HG02870 (cell line): ENCODE measurements at regions not wholly inside any gene's neighbourhood (a gene's known extent, or its start where the extent isn't known, plus 50 kb on each side); places are given as distances from the start of the nearest gene placed in this dataset.
A peak's percentile ranks its signal among the peaks of the same experiment; 100 is the strongest.

ENCODE experiments used
- ATAC-seq: cut with Tn5 transposase; IDR thresholded peaks from one replicate; pipeline ENCODE4 v1.9.1; 2021; ENCODE audit warnings: mild to moderate bottlenecking, moderate library complexity; ENCODE audit not compliant: unreplicated experiment

DNA sequence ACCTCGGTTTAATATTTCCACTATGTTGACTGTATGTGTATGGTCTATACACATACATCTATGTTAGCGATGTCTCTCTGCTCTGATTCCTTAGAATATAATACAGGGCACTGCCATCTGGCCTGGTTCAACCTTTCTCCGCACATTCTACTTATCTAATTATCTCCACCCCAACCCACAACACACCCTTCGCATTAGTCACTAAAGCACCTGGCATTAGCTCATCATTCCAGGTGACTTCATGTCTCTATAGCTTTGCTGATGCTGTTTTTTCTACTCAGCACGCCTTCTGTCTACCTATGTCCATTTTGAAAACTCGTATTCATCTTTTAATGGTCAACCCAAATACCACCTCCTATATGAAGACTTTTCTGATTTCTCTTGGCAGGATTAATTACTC is 425.2 kb upstream of the RASGEF1B start:
- ATAC-seq: no peak

DNA sequence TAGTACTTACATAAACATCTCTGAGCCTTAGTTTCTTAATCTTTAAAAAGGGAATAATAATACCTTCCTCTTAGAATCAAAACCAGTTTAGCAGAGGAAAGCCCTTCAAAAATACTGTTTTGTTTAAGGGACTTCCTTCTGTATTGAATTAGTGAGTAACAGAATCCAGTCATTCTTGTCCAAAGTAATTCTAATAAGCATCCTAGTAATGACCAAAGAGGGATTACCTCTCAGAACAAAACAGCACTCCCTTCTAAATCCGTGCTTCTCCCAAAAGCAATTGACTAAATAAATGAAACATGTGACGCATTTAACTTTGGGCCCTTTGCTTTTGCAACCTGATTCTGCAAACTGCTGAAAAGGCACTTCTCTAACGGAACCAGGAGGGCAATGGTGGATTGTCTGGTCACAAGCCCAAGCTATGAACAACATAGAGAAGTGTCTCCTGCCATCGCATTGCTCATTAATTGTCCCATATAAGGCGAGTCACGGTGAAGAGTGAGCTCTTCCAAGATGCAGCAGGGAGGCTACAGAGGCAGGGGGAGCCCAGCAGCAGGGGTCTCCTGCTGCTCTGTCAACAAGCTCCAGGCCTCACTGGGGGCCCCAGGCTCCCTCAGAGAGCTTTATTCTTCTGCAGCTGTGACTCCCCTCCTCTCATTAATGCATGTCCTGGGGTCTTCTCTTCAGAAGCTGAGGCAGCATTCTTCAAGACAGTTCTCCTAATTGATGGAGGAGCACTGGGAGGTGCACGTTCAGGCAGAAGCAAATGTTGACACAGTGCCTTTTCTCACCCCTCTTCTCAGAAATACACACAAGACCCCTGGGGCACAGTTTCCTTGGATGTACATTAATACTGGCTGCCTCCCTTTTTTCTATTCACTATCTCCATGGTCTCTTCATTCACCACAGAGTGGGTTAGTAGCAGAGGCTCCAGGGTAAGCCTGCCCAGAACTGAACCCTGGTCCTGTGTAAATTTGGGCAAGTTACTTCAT is 419.6 kb upstream of the RASGEF1B start:
- ATAC-seq: no peak

DNA sequence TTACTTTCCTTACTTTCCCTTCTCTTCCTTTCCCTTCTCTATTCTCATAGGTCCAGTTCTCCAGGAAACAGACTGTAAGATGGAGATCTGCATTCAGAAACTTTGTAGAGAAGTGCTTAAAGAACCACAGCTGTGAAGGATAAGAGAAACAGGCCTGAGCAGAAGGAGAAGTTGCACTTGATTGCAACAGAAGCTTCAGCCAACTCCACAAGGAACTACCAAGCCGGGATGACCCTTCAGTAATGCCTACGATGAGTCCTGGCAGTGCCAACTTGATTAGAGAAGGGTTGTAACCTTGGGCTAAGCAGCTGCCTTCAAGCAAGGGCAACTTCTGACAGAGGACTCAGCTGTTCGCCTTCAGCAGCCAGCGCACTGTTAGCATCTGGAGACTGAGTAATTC is 413.3 kb upstream of the RASGEF1B start:
- no peak for ATAC-seq

DNA sequence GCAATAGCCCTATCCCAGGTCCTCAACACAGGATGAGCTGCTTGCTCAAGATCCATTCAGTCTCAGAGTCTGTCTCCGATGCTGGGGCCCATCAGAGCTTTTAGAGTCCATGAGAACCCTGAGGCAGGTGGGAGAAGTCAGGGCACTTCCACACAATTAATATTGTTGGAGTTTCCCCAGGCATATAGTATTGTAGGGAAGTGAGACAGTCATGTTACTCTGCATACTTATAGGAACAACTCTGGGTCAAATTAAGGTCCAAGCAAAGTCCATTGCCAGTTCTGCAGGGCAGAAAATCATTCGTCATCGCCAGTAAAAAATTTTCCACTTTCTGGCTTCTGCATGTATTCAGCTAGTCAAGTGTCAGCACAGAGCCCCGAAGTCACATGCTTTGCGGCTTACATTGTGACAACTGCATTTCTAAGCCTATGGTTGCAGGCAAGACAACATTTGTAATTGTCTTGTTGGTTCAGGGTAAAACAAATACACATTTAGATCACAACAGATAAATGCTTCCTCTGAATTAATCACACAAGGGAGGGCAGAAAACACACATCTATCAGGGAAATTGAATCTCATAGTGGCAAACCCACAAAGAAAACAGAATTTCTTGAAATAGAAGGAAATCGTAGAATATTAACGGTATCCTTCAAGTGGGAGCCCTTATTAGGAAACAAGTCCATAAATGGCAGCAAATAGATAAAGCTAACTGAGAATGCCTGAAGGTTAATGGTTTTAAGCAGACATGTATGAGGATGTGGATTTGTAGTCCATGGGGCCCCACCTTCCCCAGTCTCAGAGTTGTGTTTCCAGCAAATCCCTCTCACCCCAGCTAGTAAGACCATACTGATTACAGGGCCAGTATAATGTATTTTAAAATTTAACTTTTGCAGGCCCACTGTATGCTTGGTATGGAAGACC is 412.1 kb upstream of the RASGEF1B start:
- ATAC-seq: no peak

- no peak for ATAC-seq
Observed at GRCh38 chr4:81883004-81883403, 411.3 kb upstream of the RASGEF1B start.

DNA sequence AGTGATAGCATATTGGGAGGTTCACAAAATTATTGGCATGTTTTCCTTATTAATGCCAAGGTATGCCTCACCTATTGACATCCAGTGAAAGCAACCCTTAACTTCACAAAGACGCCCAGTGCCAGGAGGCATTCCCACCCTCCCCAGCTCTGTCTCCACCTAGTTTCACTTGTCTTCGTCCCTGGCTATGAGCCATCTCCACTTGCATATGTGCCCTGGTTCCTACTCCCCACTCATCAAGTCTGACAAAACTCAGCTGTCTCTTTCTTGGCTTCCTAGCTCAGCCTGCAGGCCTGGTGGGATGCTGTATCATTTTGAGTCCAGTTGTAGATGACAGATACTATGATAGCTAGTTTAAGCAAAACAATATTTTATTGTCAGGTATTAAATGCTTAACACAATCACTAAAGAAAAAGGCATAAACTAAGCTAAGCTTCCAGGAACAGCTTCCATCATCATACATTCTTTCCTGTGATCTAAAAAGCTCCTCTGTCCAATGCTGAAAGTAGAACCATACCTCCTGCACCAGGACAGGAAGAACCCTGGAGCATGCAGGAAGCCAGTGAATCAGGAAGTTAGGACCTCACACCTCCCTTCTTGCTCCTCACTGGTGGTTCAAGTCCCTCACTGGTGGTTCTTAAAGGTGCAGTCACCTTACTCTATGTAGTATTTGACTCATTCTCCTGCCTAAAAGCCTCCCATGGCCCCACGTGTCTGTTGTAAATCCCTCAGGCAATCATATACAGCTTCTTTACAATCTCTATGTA is 410.3 kb upstream of the RASGEF1B start:
- ATAC-seq: no peak

DNA sequence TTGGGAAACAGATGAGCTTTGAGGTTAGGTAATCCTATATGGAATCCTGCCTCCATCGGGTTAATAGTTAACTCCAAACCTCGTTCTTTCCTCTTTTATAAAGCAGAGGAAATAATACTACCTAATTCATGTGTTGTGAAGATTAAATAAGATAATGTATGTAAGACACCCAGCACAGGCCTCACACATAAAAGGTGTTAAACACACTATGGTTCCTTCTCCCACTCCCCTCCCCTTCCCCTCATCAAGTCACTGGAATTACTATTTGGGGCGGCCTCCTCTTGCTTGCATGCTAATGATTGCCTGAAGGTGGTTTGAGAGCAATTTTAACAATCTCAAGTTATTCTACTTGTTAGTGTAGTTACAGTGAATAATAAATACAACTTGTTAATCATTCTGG is 404.4 kb upstream of the RASGEF1B start:
- no peak for ATAC-seq

DNA sequence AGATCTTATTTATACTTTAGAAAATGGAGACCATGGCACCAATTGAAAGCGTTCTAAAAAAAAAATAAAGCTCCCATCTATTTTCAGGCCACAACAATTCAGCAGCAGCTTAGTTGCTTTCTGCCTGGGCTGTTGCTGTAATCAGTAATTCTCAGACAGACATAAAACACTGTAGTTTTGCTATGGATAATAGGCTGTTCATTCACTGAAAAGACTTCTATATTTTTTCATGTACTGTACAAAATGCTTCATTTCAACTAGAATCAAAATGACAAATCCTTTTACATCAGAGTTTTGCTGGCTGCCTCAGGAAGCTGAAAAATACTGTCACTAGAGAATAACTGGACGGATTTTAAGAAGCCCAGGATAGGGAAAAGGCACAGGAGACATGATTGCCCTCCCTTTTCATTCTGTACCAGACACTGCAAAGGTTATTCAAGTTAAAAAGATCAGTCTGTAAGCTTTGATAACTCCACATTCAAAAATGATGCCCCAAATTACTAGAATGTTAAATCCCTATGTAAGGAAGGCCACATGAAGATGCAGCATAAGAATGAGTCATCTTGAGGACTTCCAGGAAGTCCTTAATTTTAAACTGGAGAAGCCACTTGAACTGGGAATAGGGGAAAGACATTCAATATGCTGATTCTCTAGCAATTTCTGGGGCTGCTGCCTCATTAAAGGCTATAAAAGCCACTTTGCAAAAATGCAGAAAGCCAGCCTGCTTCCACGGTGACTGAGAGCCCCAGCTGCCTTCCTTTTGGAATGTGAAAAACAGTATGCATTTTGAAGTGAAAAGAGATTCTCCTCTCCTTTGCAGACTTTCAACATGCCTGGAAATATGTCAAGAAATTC is 403.2 kb upstream of the RASGEF1B start:
- no peak for ATAC-seq

GRCh38 chr4:81870275-81870674 is 398.6 kb upstream of the RASGEF1B start:
- no peak for ATAC-seq

DNA sequence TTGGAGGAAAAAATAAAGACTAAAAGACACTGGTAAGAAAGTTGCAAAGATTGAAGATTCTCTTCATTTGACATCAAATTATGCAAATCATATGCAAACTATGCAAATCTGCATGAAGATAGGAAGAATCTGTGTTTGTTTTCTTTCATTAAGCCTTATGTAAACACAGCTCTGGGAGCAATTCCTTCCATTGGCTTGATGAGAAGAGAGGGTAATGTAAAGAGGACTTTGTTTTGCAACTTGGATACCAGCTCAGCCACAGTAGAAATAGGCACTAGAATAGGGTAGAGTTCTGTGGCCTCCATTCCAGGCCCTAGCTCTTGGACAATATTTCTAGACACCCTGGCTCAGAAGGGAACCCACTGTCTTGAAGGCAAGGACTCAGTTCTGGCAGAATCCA is 388.4 kb upstream of the RASGEF1B start:
- ATAC-seq: no peak

- no peak for ATAC-seq
Observed at GRCh38 chr4:81854406-81854805, 382.7 kb upstream of the RASGEF1B start.

DNA sequence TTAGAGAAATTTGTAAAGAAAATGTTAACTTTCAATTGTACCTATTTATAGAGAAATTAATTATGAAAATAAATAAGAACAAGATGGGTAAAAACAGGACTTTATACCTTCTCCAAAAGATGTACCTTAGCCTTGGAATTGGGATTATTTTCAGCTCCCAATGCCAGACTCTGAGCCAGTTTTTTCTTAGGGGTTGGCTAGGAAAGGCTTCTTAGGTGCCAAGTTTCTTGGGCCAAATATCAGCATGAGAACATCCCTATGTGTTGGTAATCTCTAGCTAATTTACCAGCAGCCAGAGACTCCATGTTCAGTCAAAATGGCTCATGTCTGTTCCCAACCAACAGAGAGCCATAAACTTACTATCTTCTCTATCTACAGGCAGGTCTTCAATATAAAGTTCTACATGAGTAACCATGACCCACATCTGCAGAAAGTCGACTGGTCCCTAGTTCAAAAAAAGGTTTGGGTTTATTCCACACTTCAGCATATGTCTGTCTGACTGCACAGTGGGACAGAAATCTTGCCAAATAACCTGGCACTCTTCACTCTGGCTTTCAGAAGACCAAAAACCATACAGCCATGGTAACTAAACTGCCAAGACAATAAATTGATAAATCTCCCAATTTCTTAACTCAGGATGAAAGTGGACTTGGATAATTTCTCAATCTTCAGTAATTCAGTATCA is 380.5 kb upstream of the RASGEF1B start:
- no peak for ATAC-seq

DNA sequence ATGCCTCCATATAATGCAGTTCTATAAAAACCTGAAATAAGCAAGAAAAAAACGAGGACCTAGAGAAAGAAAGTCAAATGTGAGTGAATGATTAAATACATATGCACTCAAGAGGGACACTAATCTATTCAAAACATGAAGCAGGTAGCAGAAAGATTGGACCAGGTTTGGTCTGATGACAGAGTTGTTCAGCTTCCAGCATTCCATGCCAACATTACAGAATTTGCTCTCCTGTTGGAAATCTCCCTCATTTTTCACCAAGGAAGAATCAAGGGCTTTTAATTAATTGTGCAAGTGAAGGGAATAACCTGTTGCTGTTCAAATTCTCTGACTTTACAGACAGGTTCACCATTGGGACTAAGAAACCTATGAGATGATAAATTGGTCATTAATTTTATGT is 379.0 kb upstream of the RASGEF1B start:
- ATAC-seq: no peak

DNA sequence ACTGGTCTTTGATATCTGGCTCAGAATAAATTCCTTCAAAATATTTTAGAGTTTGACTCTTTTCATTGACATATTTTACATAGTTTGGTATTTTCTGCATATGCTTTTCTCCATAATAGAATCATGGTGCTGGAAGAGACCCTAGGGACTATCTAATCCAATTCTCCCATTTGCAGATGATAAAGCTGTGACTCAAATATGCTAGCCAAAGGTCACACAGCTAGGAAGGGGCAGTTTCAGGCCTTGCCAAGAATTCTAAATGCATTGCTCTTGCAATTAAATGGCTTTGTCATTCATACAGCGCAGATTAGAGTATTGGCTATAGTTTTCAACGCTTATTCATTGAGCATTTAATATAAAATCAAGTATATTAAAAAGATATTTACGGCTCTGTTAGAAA is 374.1 kb upstream of the RASGEF1B start:
- no peak for ATAC-seq

GRCh38 chr4:81845273-81845672 is 373.6 kb upstream of the RASGEF1B start:
- ATAC-seq: no peak

GRCh38 chr4:81844717-81845116 is 373.0 kb upstream of the RASGEF1B start:
- ATAC-seq: peak; percentile 90

DNA sequence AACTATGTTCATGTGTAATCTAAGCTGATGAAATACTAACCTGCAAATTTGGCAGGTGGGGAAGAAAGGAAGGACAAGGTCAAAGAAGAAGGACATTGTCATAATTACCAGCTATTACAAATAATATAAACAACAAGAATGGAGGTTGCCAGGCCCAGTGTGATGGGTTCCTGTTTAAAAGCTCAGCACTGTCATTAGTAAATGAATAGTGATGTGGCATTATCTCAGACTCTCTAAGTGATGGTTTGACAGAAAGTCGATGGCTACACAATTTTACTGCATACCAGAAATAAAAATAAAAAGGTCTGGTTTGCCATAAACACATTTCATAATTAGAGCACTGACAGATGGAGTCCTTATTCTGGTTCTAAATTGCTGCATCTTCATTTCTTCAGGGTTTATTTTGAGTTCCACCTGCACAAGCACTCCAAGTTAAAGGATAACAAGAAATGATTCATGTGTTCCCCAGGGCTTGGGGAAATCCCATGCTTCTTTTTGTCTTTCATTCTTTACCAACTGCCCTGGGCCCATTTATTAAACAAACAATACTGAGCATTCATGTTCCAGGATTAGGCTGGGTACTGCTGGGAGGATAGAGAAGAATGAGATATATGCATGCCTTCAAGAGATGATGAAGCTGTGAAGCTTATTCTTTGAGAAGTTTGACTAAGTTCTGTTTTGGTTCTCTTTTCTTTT is 367.8 kb upstream of the RASGEF1B start:
- ATAC-seq: no peak

DNA sequence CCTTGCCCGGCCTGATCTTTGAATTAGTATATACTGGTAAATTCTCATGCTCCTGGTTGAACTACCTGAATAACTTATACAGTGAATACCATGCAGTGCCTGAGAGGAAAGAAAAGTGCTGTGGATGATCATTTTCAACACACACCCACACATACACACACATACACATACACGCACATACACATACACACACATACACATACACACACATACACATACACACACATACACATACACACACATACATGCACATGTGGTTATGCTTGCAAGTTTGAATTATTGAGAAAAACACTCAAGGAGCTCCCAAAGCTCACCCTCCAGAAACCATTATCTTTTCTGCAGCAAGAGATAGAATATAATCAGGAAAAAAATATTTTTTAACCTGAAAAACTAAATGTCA is 366.9 kb upstream of the RASGEF1B start:
- no peak for ATAC-seq

DNA sequence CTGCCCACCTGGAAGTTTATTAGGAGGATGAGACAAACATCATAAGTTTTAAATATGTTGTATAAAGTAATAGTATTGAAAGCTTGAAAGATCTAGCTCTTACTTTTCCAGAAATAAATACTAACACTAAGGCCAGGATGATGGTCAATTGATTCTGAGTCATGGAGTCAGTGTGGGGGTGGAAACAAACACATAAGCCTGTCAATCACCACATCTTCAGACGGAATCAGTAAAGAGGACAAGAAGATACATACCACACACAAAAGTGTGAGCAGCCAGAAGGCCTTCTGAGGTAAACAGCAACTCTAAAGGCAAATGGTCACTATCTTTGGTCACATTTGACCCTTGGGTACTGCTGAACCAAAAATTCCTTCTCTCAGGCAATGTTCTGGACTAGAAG is 365.0 kb upstream of the RASGEF1B start:
- ATAC-seq: no peak
